Islet precursor cell (in vitro differentiated cells): ENCODE measurements at regions not wholly inside any gene's neighbourhood (a gene's known extent, or its start where the extent isn't known, plus 50 kb on each side); places are given as distances from the start of the nearest gene placed in this dataset.
"Not testable (repeated sequence)": the region's sequence is repeated elsewhere in the genome, so short reads cannot be mapped to it uniquely, and the experiment has no call there.

ENCODE experiments used
- DNase-seq: peaks from one replicate; pipeline ENCODE4 v3.0.0-alpha.2; 2018

- no peak for DNase-seq
These were observed 145.6 kb upstream of the NPY start for GRCh38 chr7:24138343-24138742.

- no peak for DNase-seq
These were observed 144.0 kb upstream of the NPY start for GRCh38 chr7:24140001-24140400.

GRCh38 chr7:24141874-24142509, 142.0 kb upstream of the NPY start:
- peak; percentile 57 for DNase-seq

- no peak for DNase-seq
These were observed 140.4 kb upstream of the NPY start for GRCh38 chr7:24143547-24143946.

GRCh38 chr7:24151944-24152343, 132.0 kb upstream of the NPY start:
- no peak for DNase-seq

GRCh38 chr7:24152356-24152755, 131.6 kb upstream of the NPY start:
- DNase-seq, result no peak

GRCh38 chr7:24152877-24153472, 131.0 kb upstream of the NPY start:
- DNase-seq, result no peak

GRCh38 chr7:24157666-24158065, 126.3 kb upstream of the NPY start:
- no peak for DNase-seq

GRCh38 chr7:24158975-24159374, 125.0 kb upstream of the NPY start:
- DNase-seq, result no peak

- no peak for DNase-seq
These were observed 119.6 kb upstream of the NPY start for GRCh38 chr7:24164401-24164800.

- DNase-seq, result no peak
These were observed 114.8 kb upstream of the NPY start for GRCh38 chr7:24169077-24169624.

GRCh38 chr7:24171951-24172350, 112.0 kb upstream of the NPY start:
- DNase-seq, result not testable (repeated sequence)

- DNase-seq, result peak; percentile 77
These were observed 111.1 kb upstream of the NPY start for GRCh38 chr7:24172856-24173255.

GRCh38 chr7:24175603-24176002, 108.4 kb upstream of the NPY start:
- DNase-seq, result no peak

GRCh38 chr7:24178811-24179570, 105.0 kb upstream of the NPY start:
- no peak for DNase-seq

GRCh38 chr7:24191362-24191761, 92.6 kb upstream of the NPY start:
- DNase-seq, result no peak

- DNase-seq, result no peak
These were observed 91.9 kb upstream of the NPY start for GRCh38 chr7:24192053-24192452.

- no peak for DNase-seq
These were observed 91.3 kb upstream of the NPY start for GRCh38 chr7:24192691-24193090.

GRCh38 chr7:24197852-24198251, 86.1 kb upstream of the NPY start:
- DNase-seq, result no peak

GRCh38 chr7:24199978-24200377, 84.0 kb upstream of the NPY start:
- no peak for DNase-seq

- DNase-seq, result no peak
These were observed 83.5 kb upstream of the NPY start for GRCh38 chr7:24200407-24200966.

GRCh38 chr7:24201226-24201625, 82.8 kb upstream of the NPY start:
- no peak for DNase-seq

GRCh38 chr7:24212073-24212472, 71.9 kb upstream of the NPY start:
- no peak for DNase-seq

GRCh38 chr7:24213311-24213710, 70.7 kb upstream of the NPY start:
- DNase-seq, result no peak
